Neural progenitor cell (in vitro differentiated cells): ENCODE measurements at regions not wholly inside any gene's neighbourhood (a gene's known extent, or its start where the extent isn't known, plus 50 kb on each side); places are given as distances from the start of the nearest gene placed in this dataset.

ENCODE experiments used
- DNase-seq: peaks from one replicate; pipeline ENCODE4 v3.0.0-alpha.2; 2016; ENCODE audit warnings: low spot score
- H2AFZ ChIP-seq: fragments of 200-600 bp; sonication (generic); replicated peaks from 2 replicates; pipeline ENCODE4 v1.6.1; 2016; ENCODE audit warnings: antibody characterized with exemption
- H3F3A ChIP-seq: fragments of 200-600 bp; sonication (generic); 2 replicates; pipeline ENCODE4 v1.6.1; 2016; ENCODE audit warnings: antibody characterized with exemption, low read depth
- H3K27ac ChIP-seq: fragments of 200-600 bp; sonication (generic); 2 replicates; pipeline ENCODE4 v1.5.1; 2016; ENCODE audit warnings: mild to moderate bottlenecking
- H3K27me3 ChIP-seq: fragments of 200-600 bp; sonication (generic); 2 replicates; pipeline ENCODE4 v1.6.1; 2016; ENCODE audit warnings: mild to moderate bottlenecking, moderate library complexity
- H3K36me3 ChIP-seq: fragments of 200-600 bp; sonication (generic); 2 replicates; pipeline ENCODE4 v1.5.1; 2016
- H3K4me1 ChIP-seq: fragments of 200-600 bp; sonication (generic); 2 replicates; pipeline ENCODE4 v1.6.1; 2016; ENCODE audit warnings: mixed run types
- H3K4me2 ChIP-seq: fragments of 200-600 bp; sonication (generic); 2 replicates; pipeline ENCODE4 v1.6.1; 2016
- H3K4me3 ChIP-seq: fragments of 200-600 bp; sonication (generic); 2 replicates; pipeline ENCODE4 v1.5.1; 2016
- H3K79me2 ChIP-seq: fragments of 200-600 bp; sonication (generic); 2 replicates; pipeline ENCODE4 v1.6.1; 2016; ENCODE audit warnings: low read depth
- H3K9ac ChIP-seq: fragments of 200-600 bp; sonication (generic); 2 replicates; pipeline ENCODE4 v1.6.1; 2016
- H3K9me3 ChIP-seq: fragments of 200-600 bp; sonication (generic); 2 replicates; pipeline ENCODE4 v1.5.1; 2016; ENCODE audit warnings: low read depth
- H4K20me1 ChIP-seq: fragments of 200-600 bp; sonication (generic); 2 replicates; pipeline ENCODE4 v1.6.1; 2016; ENCODE audit warnings: low read depth
- H3K27ac Mint-ChIP-seq: 3 replicates; pipeline ENCODE4 v1.8.0; 2021; ENCODE audit warnings: mixed read lengths
- H3K27me3 Mint-ChIP-seq: 2 replicates; pipeline ENCODE4 v1.8.0; 2022; ENCODE audit warnings: low read depth, mild to moderate bottlenecking, inconsistent platforms, moderate library complexity, mixed read lengths; ENCODE audit not compliant: insufficient read depth
- H3K36me3 Mint-ChIP-seq: 3 replicates; pipeline ENCODE4 v1.8.0; 2021; ENCODE audit warnings: mixed read lengths
- H3K4me1 Mint-ChIP-seq: 3 replicates; pipeline ENCODE4 v1.8.0; 2021; ENCODE audit warnings: mixed read lengths
- H3K4me3 Mint-ChIP-seq: 3 replicates; pipeline ENCODE4 v1.8.0; 2021; ENCODE audit warnings: mild to moderate bottlenecking, moderate library complexity, mixed read lengths
- H3K9me3 Mint-ChIP-seq: 3 replicates; pipeline ENCODE4 v1.8.0; 2020; ENCODE audit warnings: mixed read lengths
- EZH2 ChIP-seq: fragments of 200-600 bp; sonication (generic); IDR thresholded peaks from 2 replicates; pipeline ENCODE4 v1.6.1; 2017; ENCODE audit warnings: antibody characterized with exemption, mild to moderate bottlenecking, moderate library complexity
- EZH2phosphoT487 ChIP-seq: fragments of 200-600 bp; sonication (generic); IDR thresholded peaks from 2 replicates; pipeline ENCODE4 v1.6.1; 2017; ENCODE audit warnings: antibody characterized with exemption
- TF ChIP-seq, protein P1 (sequence below): fragments of 200-600 bp; sonication (generic); IDR thresholded peaks from 2 replicates; pipeline ENCODE4 v1.5.1; 2017; ENCODE audit warnings: antibody characterized with exemption, mild to moderate bottlenecking

DNA sequence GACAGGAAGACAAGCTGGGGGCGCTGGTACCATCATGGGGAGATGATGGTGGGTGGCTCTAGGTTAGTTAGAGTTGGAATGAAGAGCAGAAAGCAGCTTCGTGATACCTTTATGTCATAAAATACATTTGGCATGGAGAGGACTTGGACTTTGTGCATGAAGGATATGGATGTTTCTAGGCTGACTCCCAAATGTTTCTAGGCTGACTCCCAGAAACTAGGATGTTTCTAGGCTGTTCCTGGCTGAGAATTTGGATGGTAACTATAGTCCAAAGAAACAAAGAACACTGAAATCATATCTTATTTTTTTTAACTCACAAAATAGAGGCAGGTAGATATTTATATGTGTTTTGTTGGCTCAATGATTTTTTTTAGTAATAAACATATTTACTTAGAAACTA lies 89.4 kb upstream of the VPREB1 start:
- Histone ChIP-seq H3F3A (no peaks in the 10 kb centered on the region), H3K9ac (no peak overlapping the region), H3K36me3 (no peaks in the 10 kb centered on the region), H2AFZ (no peak overlapping the region), H3K4me3 (no peak overlapping the region), H3K9me3 (no peaks in the 10 kb centered on the region), H3K27me3 (peaks cover 99% of the 10 kb centered on the region), H3K27ac (no peak overlapping the region), H3K4me2 (no peak overlapping the region), H3K4me1 (peaks cover 4% of the 10 kb centered on the region), H4K20me1 (no peaks in the 10 kb centered on the region), H3K79me2 (no peaks in the 10 kb centered on the region)
- H3K36me3 Mint-ChIP-seq, result no peaks in the 10 kb centered on the region
- H3K4me3 Mint-ChIP-seq, result no peak overlapping the region
- no peak for DNase-seq
- TF ChIP-seq, protein P1, sequence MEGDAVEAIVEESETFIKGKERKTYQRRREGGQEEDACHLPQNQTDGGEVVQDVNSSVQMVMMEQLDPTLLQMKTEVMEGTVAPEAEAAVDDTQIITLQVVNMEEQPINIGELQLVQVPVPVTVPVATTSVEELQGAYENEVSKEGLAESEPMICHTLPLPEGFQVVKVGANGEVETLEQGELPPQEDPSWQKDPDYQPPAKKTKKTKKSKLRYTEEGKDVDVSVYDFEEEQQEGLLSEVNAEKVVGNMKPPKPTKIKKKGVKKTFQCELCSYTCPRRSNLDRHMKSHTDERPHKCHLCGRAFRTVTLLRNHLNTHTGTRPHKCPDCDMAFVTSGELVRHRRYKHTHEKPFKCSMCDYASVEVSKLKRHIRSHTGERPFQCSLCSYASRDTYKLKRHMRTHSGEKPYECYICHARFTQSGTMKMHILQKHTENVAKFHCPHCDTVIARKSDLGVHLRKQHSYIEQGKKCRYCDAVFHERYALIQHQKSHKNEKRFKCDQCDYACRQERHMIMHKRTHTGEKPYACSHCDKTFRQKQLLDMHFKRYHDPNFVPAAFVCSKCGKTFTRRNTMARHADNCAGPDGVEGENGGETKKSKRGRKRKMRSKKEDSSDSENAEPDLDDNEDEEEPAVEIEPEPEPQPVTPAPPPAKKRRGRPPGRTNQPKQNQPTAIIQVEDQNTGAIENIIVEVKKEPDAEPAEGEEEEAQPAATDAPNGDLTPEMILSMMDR, result no peak
- TF ChIP-seq EZH2 (no peak), EZH2phosphoT487 (no peak)
- no peaks in the 10 kb centered on the region for H3K4me1 Mint-ChIP-seq
- H3K27me3 Mint-ChIP-seq, result peaks cover 21% of the 10 kb centered on the region
- H3K9me3 Mint-ChIP-seq, result no peaks in the 10 kb centered on the region
- H3K27ac Mint-ChIP-seq, result no peak overlapping the region

GRCh38 chr22:22154040-22154439 lies 90.5 kb upstream of the VPREB1 start:
- peaks cover 100% of the 10 kb centered on the region for H3K27me3 ChIP-seq
- H3K27ac Mint-ChIP-seq, result no peak overlapping the region
- no peaks in the 10 kb centered on the region for H3K4me1 Mint-ChIP-seq

DNA sequence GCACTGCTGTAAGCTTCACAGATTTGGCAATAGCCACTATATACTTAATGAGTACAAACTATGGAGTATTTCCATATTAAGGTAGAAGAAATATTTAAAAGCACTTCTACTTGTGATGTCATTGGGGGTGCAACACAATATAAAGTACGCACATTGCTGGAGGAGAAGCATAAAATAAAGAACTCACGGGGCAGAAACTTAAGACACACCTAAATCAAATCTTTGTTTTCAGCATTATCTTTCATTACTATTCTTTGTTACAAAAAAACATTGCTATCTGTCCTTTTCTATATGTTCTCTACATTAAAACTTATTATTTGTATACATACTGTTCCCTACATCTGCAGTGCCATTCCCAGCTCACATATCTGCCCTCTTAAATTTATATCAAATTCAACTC lies 93.3 kb upstream of the VPREB1 start:
- Histone ChIP-seq H4K20me1 (no peaks in the 10 kb centered on the region), H3K27me3 (peaks cover 100% of the 10 kb centered on the region), H3K9ac (no peak overlapping the region), H3K27ac (no peak overlapping the region), H3K4me2 (no peak overlapping the region), H3F3A (no peaks in the 10 kb centered on the region), H3K9me3 (no peaks in the 10 kb centered on the region), H3K4me1 (peaks cover 4% of the 10 kb centered on the region), H3K36me3 (no peaks in the 10 kb centered on the region), H3K4me3 (no peak overlapping the region), H3K79me2 (no peaks in the 10 kb centered on the region), H2AFZ (no peak overlapping the region)
- no peaks in the 10 kb centered on the region for H3K9me3 Mint-ChIP-seq
- DNase-seq, result no peak
- H3K4me1 Mint-ChIP-seq, result no peaks in the 10 kb centered on the region
- TF ChIP-seq EZH2 (no peak), EZH2phosphoT487 (no peak)
- TF ChIP-seq, protein P1, result no peak
- peaks cover 18% of the 10 kb centered on the region for H3K27me3 Mint-ChIP-seq
- H3K4me3 Mint-ChIP-seq, result no peak overlapping the region
- H3K27ac Mint-ChIP-seq, result no peak overlapping the region
- H3K36me3 Mint-ChIP-seq, result no peaks in the 10 kb centered on the region

More at GRCh38 chr22:22154040-22154439, 90.5 kb upstream of the VPREB1 start:
- no peaks in the 10 kb centered on the region for H3K79me2 ChIP-seq
- Mint-ChIP-seq H3K9me3 (no peaks in the 10 kb centered on the region), H3K36me3 (no peaks in the 10 kb centered on the region), H3K4me3 (no peak overlapping the region), H3K27me3 (peaks cover 15% of the 10 kb centered on the region)
- no peaks in the 10 kb centered on the region for H3F3A ChIP-seq
- TF ChIP-seq EZH2phosphoT487 (no peak), EZH2 (no peak)
- TF ChIP-seq, protein P1, result no peak
- no peak overlapping the region for H3K27ac ChIP-seq
- no peak for DNase-seq
- no peak overlapping the region for H3K4me3 ChIP-seq
- H3K9ac ChIP-seq, result no peak overlapping the region
- no peaks in the 10 kb centered on the region for H4K20me1 ChIP-seq
- H3K36me3 ChIP-seq, result no peaks in the 10 kb centered on the region
- no peak overlapping the region for H3K4me2 ChIP-seq
- no peaks in the 10 kb centered on the region for H3K9me3 ChIP-seq
- peaks cover 4% of the 10 kb centered on the region for H3K4me1 ChIP-seq
- no peak overlapping the region for H2AFZ ChIP-seq
